H9 (cell line): ENCODE measurements at regions not wholly inside any gene's neighbourhood (a gene's known extent, or its start where the extent isn't known, plus 50 kb on each side); places are given as distances from the start of the nearest gene placed in this dataset.

Experiments
- DNase-seq: peaks from one replicate; pipeline ENCODE4 v3.0.0-alpha.2; 2017
- H2AFZ ChIP-seq: one replicate; pipeline ENCODE4 v1.6.1; 2013; ENCODE audit warnings: mild to moderate bottlenecking, low read length, control low read depth, moderate library complexity
- H2AK5ac ChIP-seq: 2 replicates; pipeline ENCODE4 v1.6.1; 2013; ENCODE audit warnings: low read length, control low read depth, mixed read lengths; ENCODE audit not compliant: insufficient read length
- H2BK120ac ChIP-seq: one replicate; pipeline ENCODE4 v1.6.1; 2013; ENCODE audit warnings: low read depth, mild to moderate bottlenecking, low read length, control low read depth, inconsistent platforms; ENCODE audit not compliant: poor library complexity, severe bottlenecking
- H2BK12ac ChIP-seq: 2 replicates; pipeline ENCODE4 v1.6.1; 2013; ENCODE audit warnings: low read length, control low read depth, mixed read lengths, low read depth; ENCODE audit not compliant: insufficient read length
- H2BK15ac ChIP-seq: 2 replicates; pipeline ENCODE4 v1.6.1; 2013; ENCODE audit warnings: low read depth, low read length, control low read depth
- H2BK20ac ChIP-seq: one replicate; pipeline ENCODE4 v1.6.1; 2013; ENCODE audit warnings: low read depth, mild to moderate bottlenecking, low read length, control low read depth, inconsistent platforms; ENCODE audit not compliant: poor library complexity, severe bottlenecking
- H2BK5ac ChIP-seq: 2 replicates; pipeline ENCODE4 v1.6.1; 2013; ENCODE audit warnings: low read length, control low read depth, mixed read lengths; ENCODE audit not compliant: insufficient read length
- H3K14ac ChIP-seq: 2 replicates; pipeline ENCODE4 v1.6.1; 2013; ENCODE audit warnings: low read length, control low read depth; ENCODE audit not compliant: insufficient read depth
- H3K18ac ChIP-seq: 2 replicates; pipeline ENCODE4 v1.6.1; 2013; ENCODE audit warnings: low read depth, mild to moderate bottlenecking, mixed read lengths, low read length, control low read depth; ENCODE audit not compliant: insufficient read length
- H3K23ac ChIP-seq: 2 replicates; pipeline ENCODE4 v1.6.1; 2013; ENCODE audit warnings: low read length, control low read depth, mixed read lengths, low read depth; ENCODE audit not compliant: insufficient read length
- H3K23me2 ChIP-seq: 2 replicates; pipeline ENCODE4 v1.6.1; 2013; ENCODE audit warnings: low read depth, mild to moderate bottlenecking, mixed read lengths, low read length, control low read depth; ENCODE audit not compliant: insufficient read length, poor library complexity, severe bottlenecking
- H3K27ac ChIP-seq: 2 replicates; pipeline ENCODE4 v1.5.1; 2013; ENCODE audit warnings: low read length, control low read depth, mixed read lengths, low read depth; ENCODE audit not compliant: insufficient read length
- H3K27me3 ChIP-seq: 2 replicates; pipeline ENCODE4 v1.6.1; 2013; ENCODE audit warnings: low read length, control low read depth, inconsistent platforms; ENCODE audit not compliant: insufficient read depth
- H3K4ac ChIP-seq: 2 replicates; pipeline ENCODE4 v1.6.1; 2013; ENCODE audit warnings: low read depth, mild to moderate bottlenecking, control low read depth, inconsistent platforms, low read length, moderate library complexity
- H3K4me1 ChIP-seq: 2 replicates; pipeline ENCODE4 v1.6.1; 2013; ENCODE audit warnings: low read length, control low read depth, inconsistent platforms; ENCODE audit not compliant: insufficient read depth
- H3K4me2 ChIP-seq: 2 replicates; pipeline ENCODE4 v1.6.1; 2013; ENCODE audit warnings: low read length, control low read depth, mixed read lengths; ENCODE audit not compliant: insufficient read length, insufficient read depth
- H3K56ac ChIP-seq: 2 replicates; pipeline ENCODE4 v1.6.1; 2013; ENCODE audit warnings: low read depth, mild to moderate bottlenecking, mixed read lengths, low read length, control low read depth; ENCODE audit not compliant: insufficient read length
- H3K79me1 ChIP-seq: 2 replicates; pipeline ENCODE4 v1.6.1; 2013; ENCODE audit warnings: low read depth, mild to moderate bottlenecking, moderate library complexity, low read length, control low read depth, inconsistent platforms; ENCODE audit not compliant: insufficient read depth, poor library complexity, severe bottlenecking
- H3K79me2 ChIP-seq: 2 replicates; pipeline ENCODE4 v1.6.1; 2013; ENCODE audit warnings: low read length, control low read depth, inconsistent platforms; ENCODE audit not compliant: insufficient read depth
- H3K9ac ChIP-seq: 2 replicates; pipeline ENCODE4 v1.6.1; 2013; ENCODE audit warnings: low read length, control low read depth, mixed read lengths; ENCODE audit not compliant: insufficient read length; ENCODE audit errors: extremely low read depth
- H3K9me3 ChIP-seq: one replicate; pipeline ENCODE4 v1.6.1; 2013; ENCODE audit warnings: low read depth, low read length, inconsistent platforms; ENCODE audit not compliant: control insufficient read depth
- H3T11ph ChIP-seq: one replicate; pipeline ENCODE4 v1.6.1; 2013; ENCODE audit warnings: mild to moderate bottlenecking, low read length, control low read depth, inconsistent platforms
- H4K20me1 ChIP-seq: one replicate; pipeline ENCODE4 v1.6.1; 2013; ENCODE audit not compliant: control insufficient read depth, insufficient read length, insufficient read depth
- H4K5ac ChIP-seq: 2 replicates; pipeline ENCODE4 v1.6.1; 2013; ENCODE audit warnings: low read depth, mild to moderate bottlenecking, mixed read lengths, low read length, control low read depth; ENCODE audit not compliant: insufficient read length
- H4K8ac ChIP-seq: replicated peaks from 2 replicates; pipeline ENCODE4 v1.6.1; 2013; ENCODE audit warnings: low read length, control low read depth, mixed read lengths, low read depth; ENCODE audit not compliant: insufficient read length
- H4K91ac ChIP-seq: 2 replicates; pipeline ENCODE4 v1.6.1; 2013; ENCODE audit warnings: low read depth, mild to moderate bottlenecking, moderate library complexity, mixed read lengths, low read length, control low read depth; ENCODE audit not compliant: insufficient read length
- H3K27ac Mint-ChIP-seq, 3 experiments: 2 replicates in 2 of 3; 3 replicates in 1 of 3; pipeline ENCODE4 v1.8.0; 2020 to 2021; ENCODE audit warnings: mixed read lengths in 3 of 3, mild to moderate bottlenecking in 1 of 3, moderate library complexity in 1 of 3
- H3K27me3 Mint-ChIP-seq: 2 replicates; pipeline ENCODE4 v1.8.0; 2021; ENCODE audit warnings: low read depth, mild to moderate bottlenecking, moderate library complexity, mixed read lengths
- H3K36me3 Mint-ChIP-seq, 3 experiments: 2 replicates in 2 of 3; 3 replicates in 1 of 3; pipeline ENCODE4 v1.8.0; 2020 to 2021; ENCODE audit warnings: low read depth in 3 of 3, mixed read lengths in 3 of 3; ENCODE audit not compliant: insufficient read depth in 1 of 3
- H3K4me1 Mint-ChIP-seq, 2 experiments: 2 replicates each; pipeline ENCODE4 v1.8.0; 2020; ENCODE audit warnings: mixed read lengths in 2 of 2
- H3K4me3 Mint-ChIP-seq, 2 experiments: 2 replicates in 1 of 2; 3 replicates in 1 of 2; pipeline ENCODE4 v1.8.0; 2020 to 2021; ENCODE audit warnings: mild to moderate bottlenecking in 2 of 2, mixed read lengths in 2 of 2, moderate library complexity in 1 of 2
- H3K9me3 Mint-ChIP-seq, 2 experiments: 2 replicates in 1 of 2; 3 replicates in 1 of 2; pipeline ENCODE4 v1.8.0; 2020; ENCODE audit warnings: mild to moderate bottlenecking in 2 of 2, mixed read lengths in 2 of 2, moderate library complexity in 1 of 2
- TF ChIP-seq, protein P1 (sequence below): fragments of 200-600 bp; sonication (generic); conservative IDR thresholded peaks from 3 replicates; pipeline ENCODE4 v1.8.0; 2021; ENCODE audit warnings: antibody characterized with exemption, mild to moderate bottlenecking

DNA sequence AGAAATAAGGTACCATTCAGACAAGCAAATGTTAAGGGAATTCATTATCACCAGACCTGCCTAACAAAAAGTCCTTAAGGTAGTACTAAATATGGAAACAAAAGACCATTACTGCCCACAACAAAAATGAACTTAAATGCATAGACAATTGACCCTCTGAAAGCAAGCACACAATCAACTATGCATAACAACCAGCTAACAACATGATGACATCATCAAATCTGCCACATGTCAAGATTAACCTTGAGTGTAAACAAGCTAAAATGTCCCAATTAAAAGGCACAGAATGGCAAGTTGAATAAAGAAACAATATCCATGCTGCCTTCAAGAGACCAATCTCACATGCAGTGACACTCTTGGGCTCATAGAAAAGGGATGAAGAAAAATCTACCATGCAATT lies 160.7 kb upstream of the CPXCR1 start:
- H2BK20ac ChIP-seq = no peak overlapping the region
- H4K91ac ChIP-seq = no peak overlapping the region
- H3K9me3 Mint-ChIP-seq = peaks cover 18 to 29% of the 10 kb centered on the region in 2 experiments
- H3K4me2 ChIP-seq = no peak overlapping the region
- H3K4me3 Mint-ChIP-seq = no peak overlapping the region
- no peaks in the 10 kb centered on the region for H3K79me1 ChIP-seq
- H3T11ph ChIP-seq = no peak overlapping the region
- H3K36me3 Mint-ChIP-seq = peaks cover 0 to 34% (median 3%) of the 10 kb centered on the region in 3 experiments; a peak in 5 of 7 replicates
- no peak overlapping the region for H4K5ac ChIP-seq
- no peaks in the 10 kb centered on the region for H3K27me3 ChIP-seq
- H3K79me2 ChIP-seq = no peaks in the 10 kb centered on the region
- H2BK120ac ChIP-seq = no peak overlapping the region
- no peak for DNase-seq
- no peak overlapping the region for H3K18ac ChIP-seq
- H4K20me1 ChIP-seq = no peaks in the 10 kb centered on the region
- no peak overlapping the region for H2BK12ac ChIP-seq
- H3K27ac ChIP-seq = no peak overlapping the region
- no peaks in the 10 kb centered on the region for H3K23me2 ChIP-seq
- H3K4ac ChIP-seq = no peak overlapping the region
- H3K9me3 ChIP-seq = no peaks in the 10 kb centered on the region
- H2BK5ac ChIP-seq = no peak overlapping the region
- no peaks in the 10 kb centered on the region for H3K4me1 Mint-ChIP-seq
- no peak overlapping the region for H3K27ac Mint-ChIP-seq
- H3K56ac ChIP-seq = no peak overlapping the region
- H3K9ac ChIP-seq = no peak overlapping the region
- no peaks in the 10 kb centered on the region for H3K27me3 Mint-ChIP-seq
- TF ChIP-seq, protein P1, sequence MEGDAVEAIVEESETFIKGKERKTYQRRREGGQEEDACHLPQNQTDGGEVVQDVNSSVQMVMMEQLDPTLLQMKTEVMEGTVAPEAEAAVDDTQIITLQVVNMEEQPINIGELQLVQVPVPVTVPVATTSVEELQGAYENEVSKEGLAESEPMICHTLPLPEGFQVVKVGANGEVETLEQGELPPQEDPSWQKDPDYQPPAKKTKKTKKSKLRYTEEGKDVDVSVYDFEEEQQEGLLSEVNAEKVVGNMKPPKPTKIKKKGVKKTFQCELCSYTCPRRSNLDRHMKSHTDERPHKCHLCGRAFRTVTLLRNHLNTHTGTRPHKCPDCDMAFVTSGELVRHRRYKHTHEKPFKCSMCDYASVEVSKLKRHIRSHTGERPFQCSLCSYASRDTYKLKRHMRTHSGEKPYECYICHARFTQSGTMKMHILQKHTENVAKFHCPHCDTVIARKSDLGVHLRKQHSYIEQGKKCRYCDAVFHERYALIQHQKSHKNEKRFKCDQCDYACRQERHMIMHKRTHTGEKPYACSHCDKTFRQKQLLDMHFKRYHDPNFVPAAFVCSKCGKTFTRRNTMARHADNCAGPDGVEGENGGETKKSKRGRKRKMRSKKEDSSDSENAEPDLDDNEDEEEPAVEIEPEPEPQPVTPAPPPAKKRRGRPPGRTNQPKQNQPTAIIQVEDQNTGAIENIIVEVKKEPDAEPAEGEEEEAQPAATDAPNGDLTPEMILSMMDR = no peak
- H2AK5ac ChIP-seq = no peak overlapping the region
- H2BK15ac ChIP-seq = no peak overlapping the region
- no peak overlapping the region for H4K8ac ChIP-seq
- no peak overlapping the region for H3K23ac ChIP-seq
- H3K14ac ChIP-seq = no peak overlapping the region
- H3K4me1 ChIP-seq = no peaks in the 10 kb centered on the region
- no peak overlapping the region for H2AFZ ChIP-seq
